ENCODE measurements at regions not wholly inside any gene's neighbourhood (a gene's known extent, or its start where the extent isn't known, plus 50 kb on each side); places are given as distances from the start of the nearest gene placed in this dataset.

- Mint-ChIP-seq H3K4me1 (no peaks in the 10 kb centered on the region), H3K27ac (no peak overlapping the region), H3K27me3 (ENCODE audit: low read depth in 3 of 3) (peaks cover 0 to 6% (median 2%) of the 10 kb centered on the region in 3 donors), H3K36me3 (no peaks in the 10 kb centered on the region), H3K9me3 (no peaks in the 10 kb centered on the region), H3K4me3 (no peak overlapping the region)
- Histone ChIP-seq H2AFZ (ENCODE audit: insufficient read depth, low read depth, low read length, poor library complexity, severe bottlenecking) (no peak overlapping the region), H3K9ac (ENCODE audit: insufficient read depth, low read length, poor library complexity, severe bottlenecking) (no peak overlapping the region), H3K4me2 (replicated peaks; ENCODE audit: extremely low read depth, low read length, poor library complexity, severe bottlenecking) (no peak overlapping the region), H3K36me3 (replicated peaks in 1 of 2; ENCODE audit: control insufficient read depth in 1 of 2, insufficient read depth in 2 of 2, low read length in 2 of 2) (no peaks in the 10 kb centered on the region), H3K27ac (ENCODE audit: low read depth in 1 of 2, low read length in 2 of 2) (no peak overlapping the region), H3K4me1 (ENCODE audit: control insufficient read depth in 1 of 2, insufficient read depth in 2 of 2, low read length in 2 of 2) (no peaks in the 10 kb centered on the region), H3K27me3 (ENCODE audit: control insufficient read depth in 2 of 2, insufficient read depth in 2 of 2, low read length in 2 of 2) (no peaks in the 10 kb centered on the region), H3K79me2 (ENCODE audit: insufficient read depth, low read length) (no peaks in the 10 kb centered on the region), H4K20me1 (ENCODE audit: insufficient read depth, low read length) (no peaks in the 10 kb centered on the region), H3K9me3 (replicated peaks in 1 of 2; ENCODE audit: control insufficient read depth in 1 of 2, insufficient read depth in 1 of 2, low read length in 2 of 2) (no peaks in the 10 kb centered on the region), H3K4me3 (replicated peaks in 1 of 3; ENCODE audit: low read depth in 2 of 3, low read length in 3 of 3) (no peak overlapping the region)
- intact Hi-C loops (cut with micrococcal nuclease), result no loop called here
- 97% methylated on average over 4 of the region's 4 CpGs for WGBS (ENCODE audit: insufficient coverage)
- TF ChIP-seq CTCF (IDR thresholded peaks at IDR 0.05), result no peak
- DNase-seq, result no peak
These were observed 68.4 kb upstream of the ZNF281 start for GRCh38 chr1:200478239-200478623.

GRCh38 chr1:200474633-200475032 is 64.8 kb upstream of the ZNF281 start:
- WGBS (ENCODE audit: insufficient coverage), result no CpG with 5 or more reads among the region's 3 CpGs
- Histone ChIP-seq H3K27me3 (ENCODE audit: control insufficient read depth in 2 of 2, insufficient read depth in 2 of 2, low read length in 2 of 2) (no peaks in the 10 kb centered on the region), H3K36me3 (replicated peaks in 1 of 2; ENCODE audit: control insufficient read depth in 1 of 2, insufficient read depth in 2 of 2, low read length in 2 of 2) (no peaks in the 10 kb centered on the region), H3K4me1 (ENCODE audit: control insufficient read depth in 1 of 2, insufficient read depth in 2 of 2, low read length in 2 of 2) (no peaks in the 10 kb centered on the region), H2AFZ (ENCODE audit: insufficient read depth, low read depth, low read length, poor library complexity, severe bottlenecking) (no peak overlapping the region), H3K27ac (ENCODE audit: low read depth in 1 of 2, low read length in 2 of 2) (no peak overlapping the region), H3K4me2 (replicated peaks; ENCODE audit: extremely low read depth, low read length, poor library complexity, severe bottlenecking) (no peak overlapping the region), H3K9me3 (replicated peaks in 1 of 2; ENCODE audit: control insufficient read depth in 1 of 2, insufficient read depth in 1 of 2, low read length in 2 of 2) (no peaks in the 10 kb centered on the region), H3K4me3 (replicated peaks in 1 of 3; ENCODE audit: low read depth in 2 of 3, low read length in 3 of 3) (no peak overlapping the region), H4K20me1 (ENCODE audit: insufficient read depth, low read length) (no peaks in the 10 kb centered on the region), H3K79me2 (ENCODE audit: insufficient read depth, low read length) (no peaks in the 10 kb centered on the region), H3K9ac (ENCODE audit: insufficient read depth, low read length, poor library complexity, severe bottlenecking) (no peak overlapping the region)
- DNase-seq, result no peak
- Mint-ChIP-seq H3K9me3 (no peaks in the 10 kb centered on the region), H3K4me1 (no peaks in the 10 kb centered on the region), H3K27me3 (ENCODE audit: low read depth in 3 of 3) (peaks cover 0 to 3% (median 0%) of the 10 kb centered on the region in 3 donors), H3K4me3 (no peak overlapping the region), H3K36me3 (no peaks in the 10 kb centered on the region), H3K27ac (no peak overlapping the region)
- intact Hi-C loops (cut with micrococcal nuclease), result no loop called here
- no peak for TF ChIP-seq CTCF (IDR thresholded peaks at IDR 0.05)

All from CD14-positive monocyte (primary cell).